ENCODE measurements at regions not wholly inside any gene's neighbourhood (a gene's known extent, or its start where the extent isn't known, plus 50 kb on each side); places are given as distances from the start of the nearest gene placed in this dataset.
"Not testable (repeated sequence)": the region's sequence is repeated elsewhere in the genome, so short reads cannot be mapped to it uniquely, and the experiment has no call there.

DNA sequence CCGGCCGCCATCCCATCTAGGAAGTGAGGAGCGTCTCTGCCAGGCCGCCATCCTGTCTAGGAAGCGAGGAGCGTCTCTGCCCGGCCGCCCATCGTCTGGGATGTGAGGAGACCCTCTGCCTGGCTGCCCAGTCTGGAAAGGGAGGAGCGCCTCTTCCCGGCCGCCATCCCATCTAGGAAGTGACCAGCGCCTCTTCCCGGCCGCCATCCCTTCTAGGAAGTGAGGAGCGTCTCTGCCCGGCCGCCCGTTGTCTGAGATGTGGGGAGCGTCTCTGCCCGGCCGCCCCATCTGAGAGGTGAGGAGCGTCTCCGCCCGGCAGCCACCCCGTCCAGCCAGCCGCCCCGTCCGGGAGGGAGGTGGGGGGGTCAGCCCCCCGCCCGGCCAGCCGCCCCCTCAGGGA lies 475.4 kb downstream of the TMEM114 start:
- DNase-seq, result not testable (repeated sequence)

DNA sequence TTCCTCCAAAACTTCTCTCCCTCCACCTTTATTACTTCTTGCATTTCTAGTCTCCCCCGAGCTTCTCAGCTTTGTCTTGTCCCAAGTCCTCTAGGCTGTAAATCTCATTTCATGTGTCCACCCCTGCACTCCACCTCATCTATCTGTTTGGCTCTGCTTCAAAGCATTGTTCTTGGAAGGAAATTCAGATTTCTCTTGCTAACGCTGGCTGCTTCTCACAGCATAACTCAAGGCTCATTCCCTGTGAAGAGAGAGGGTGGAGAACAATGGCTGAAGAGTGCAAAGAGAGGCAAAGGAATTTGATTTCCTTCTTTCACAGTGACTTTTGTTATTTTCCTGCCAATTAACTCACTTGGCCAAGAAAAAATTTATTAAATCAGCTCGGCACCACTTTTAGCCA lies 476.5 kb downstream of the TMEM114 start:
- DNase-seq, result no peak

DNA sequence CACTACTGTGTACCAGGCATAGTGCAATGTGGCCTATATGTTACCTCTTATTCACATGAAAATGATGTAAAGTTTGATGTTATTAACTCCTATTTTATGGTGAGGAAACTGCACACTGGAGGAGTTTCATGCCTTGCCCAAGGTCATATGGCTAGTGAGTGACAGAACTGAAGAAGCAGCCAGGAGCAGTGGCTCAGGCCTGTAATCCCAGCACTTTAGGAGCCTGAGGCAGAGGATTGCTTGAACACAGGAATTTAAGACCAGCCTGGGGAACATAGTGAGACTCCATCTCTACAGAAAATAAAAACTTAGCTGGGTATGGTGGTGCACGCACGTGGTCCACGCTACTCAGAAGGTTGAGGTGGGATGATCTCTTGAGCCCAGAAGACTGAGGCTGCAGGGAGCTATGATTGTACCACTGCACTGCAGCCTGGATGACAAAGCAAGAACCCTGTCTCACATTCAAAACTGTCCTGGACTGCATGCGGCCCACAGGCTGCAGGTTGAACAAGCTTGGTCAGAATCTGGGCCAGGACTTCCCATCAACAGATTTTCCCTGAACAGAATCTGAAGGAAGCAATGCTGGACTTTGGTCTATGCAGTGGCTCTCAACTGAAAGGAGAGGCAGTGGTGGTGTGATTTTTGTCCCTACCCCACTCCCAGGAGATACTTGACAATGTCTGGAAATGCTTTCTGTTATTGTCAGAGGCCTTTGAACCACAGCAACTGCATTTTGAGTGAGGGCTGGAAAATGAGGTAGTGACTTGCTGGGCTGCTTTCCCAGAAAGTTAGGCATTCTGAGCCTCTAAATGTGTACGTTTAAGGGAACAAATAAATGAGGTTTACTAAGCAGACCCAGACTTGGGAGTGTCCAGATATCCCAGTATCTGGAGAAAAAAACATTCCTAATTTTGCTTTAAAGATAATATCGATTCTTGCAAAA lies 479.5 kb downstream of the TMEM114 start:
- no peak for DNase-seq

- no peak for DNase-seq
These were observed 480.6 kb downstream of the TMEM114 start for GRCh38 chr16:8109510-8110369.

- DNase-seq, result no peak
These were observed 481.3 kb downstream of the TMEM114 start for GRCh38 chr16:8108991-8109509.

- DNase-seq, result no peak
These were observed 483.0 kb downstream of the TMEM114 start for GRCh38 chr16:8107296-8107695.

GRCh38 chr16:8103649-8104289 lies 486.5 kb downstream of the TMEM114 start:
- no peak for DNase-seq

GRCh38 chr16:8099586-8099985 lies 490.7 kb downstream of the TMEM114 start:
- DNase-seq, result no peak

GRCh38 chr16:8098947-8099512 lies 491.3 kb downstream of the TMEM114 start:
- DNase-seq, result no peak

DNA sequence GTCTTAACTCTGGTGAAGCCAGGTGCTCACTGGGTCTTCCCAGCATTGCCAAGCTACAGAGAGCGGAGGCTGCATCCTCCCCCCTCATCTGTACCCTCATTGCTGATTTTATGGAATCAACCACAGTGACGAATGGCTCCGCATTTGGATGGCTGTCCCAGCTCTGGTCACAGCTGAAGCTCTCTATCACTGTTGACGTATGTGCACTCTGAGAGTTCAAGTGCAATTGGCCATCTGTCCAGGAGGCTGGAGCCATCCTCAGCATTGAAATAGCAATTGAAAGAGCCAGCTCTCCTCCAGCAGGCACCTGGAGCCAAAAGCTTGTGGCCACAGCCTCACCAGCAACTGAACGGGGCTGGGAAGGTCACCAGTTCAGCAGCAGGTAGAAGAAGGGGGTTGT lies 494.1 kb downstream of the TMEM114 start:
- no peak for DNase-seq

- DNase-seq, result no peak
These were observed 495.6 kb downstream of the TMEM114 start for GRCh38 chr16:8094696-8095095.

DNA sequence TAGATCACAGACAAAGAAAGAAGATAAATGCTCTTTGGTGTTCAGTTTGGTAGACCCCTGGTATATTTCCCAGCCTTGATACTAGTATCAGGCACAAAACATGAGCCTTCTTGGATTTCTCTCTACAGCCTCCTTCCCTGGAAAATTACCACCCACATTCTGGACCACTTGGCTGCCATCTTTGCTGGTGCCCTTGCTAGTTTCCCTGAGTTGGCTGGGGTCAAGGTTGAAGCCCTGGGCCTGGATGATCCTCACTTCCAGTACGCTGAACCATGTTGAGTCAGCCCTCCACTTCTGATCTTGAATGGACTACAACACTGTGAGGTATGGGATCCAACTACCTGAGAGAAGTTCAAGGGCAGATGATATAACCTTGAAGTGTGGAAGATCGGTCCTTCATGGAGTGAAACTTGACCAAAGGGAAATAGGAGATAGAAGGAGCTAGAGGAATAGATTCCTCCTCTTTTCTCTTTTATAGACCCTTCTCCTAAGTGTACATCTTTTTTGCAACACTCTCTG lies 501.4 kb downstream of the TMEM114 start:
- no peak for DNase-seq

DNA sequence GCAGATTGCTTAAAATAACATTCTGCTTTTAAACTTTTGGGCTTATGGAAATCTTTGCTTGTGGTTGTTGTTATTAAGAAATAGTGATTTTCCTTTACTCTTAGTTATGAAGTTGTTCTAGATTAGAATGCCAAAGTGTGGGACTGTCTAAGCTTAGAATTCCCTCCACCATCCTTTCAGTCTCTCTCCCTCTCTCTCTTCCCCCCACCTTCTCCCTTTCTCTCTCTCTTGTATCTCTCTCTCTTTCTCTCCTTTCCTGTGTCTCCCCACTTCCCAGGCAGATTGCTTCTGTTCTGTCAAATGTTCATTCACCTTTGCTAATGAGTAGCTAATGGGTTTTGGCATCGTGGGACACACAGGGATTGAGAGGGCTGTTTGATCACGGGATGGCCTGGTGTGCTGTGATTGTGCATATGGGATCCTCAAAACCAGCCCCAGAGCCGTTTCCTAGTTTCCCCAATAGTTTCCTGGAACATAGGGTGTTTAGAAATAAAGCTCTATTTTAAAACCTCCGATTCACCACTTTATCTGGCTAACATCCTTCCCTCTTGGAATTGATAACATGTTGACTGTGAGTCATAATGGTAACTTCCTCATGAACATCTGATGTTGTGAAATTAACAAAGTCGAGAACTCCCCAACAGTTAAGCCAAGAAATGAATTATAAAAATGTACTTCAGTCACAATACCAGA lies 502.6 kb downstream of the TMEM114 start:
- no peak for DNase-seq

- no peak for DNase-seq
These were observed 503.2 kb downstream of the TMEM114 start for GRCh38 chr16:8087146-8087545.

DNA sequence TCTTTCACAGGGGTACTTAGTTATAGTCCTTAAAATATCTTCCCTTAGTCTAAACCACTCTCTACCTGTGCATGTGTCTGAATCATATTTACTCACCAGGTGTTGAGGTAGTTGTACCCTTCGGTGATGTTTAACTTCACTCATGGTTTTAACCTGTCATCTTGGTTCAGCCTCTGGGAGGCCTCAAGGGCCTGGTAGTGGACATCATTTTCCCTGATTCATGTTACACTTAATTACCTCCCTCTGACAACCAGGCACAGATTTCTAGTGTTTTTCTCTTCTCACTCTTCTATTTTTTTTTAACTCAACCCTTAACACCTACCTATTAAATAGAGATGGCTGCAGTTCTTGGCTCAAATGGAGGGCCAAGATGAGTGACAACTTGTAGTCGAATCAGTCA lies 505.4 kb downstream of the TMEM114 start:
- DNase-seq, result no peak

DNA sequence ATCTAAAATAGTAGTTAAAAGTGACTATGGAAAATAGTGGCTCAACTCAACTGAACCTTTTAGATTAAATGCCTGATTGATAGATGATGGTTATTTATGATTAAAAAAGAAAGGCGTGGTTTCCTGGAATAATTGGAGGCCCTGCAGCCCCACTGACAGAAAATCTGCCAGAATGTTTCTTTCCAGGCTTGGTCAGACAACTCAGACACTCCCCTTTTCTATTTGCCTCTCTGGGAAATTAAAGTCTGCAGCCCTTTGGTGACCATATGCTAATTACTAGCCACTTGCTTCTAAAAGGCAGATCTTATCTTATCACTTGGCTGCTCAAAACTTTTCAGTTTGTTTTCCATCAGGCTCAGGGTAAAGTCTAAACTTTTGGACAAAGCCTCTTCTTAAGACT lies 506.0 kb downstream of the TMEM114 start:
- no peak for DNase-seq

GRCh38 chr16:8083560-8083959 lies 506.8 kb downstream of the TMEM114 start:
- no peak for DNase-seq

GRCh38 chr16:8080817-8081216 lies 509.5 kb downstream of the TMEM114 start:
- no peak for DNase-seq

GRCh38 chr16:8075271-8075670 lies 515.0 kb downstream of the TMEM114 start:
- DNase-seq, result no peak

DNA sequence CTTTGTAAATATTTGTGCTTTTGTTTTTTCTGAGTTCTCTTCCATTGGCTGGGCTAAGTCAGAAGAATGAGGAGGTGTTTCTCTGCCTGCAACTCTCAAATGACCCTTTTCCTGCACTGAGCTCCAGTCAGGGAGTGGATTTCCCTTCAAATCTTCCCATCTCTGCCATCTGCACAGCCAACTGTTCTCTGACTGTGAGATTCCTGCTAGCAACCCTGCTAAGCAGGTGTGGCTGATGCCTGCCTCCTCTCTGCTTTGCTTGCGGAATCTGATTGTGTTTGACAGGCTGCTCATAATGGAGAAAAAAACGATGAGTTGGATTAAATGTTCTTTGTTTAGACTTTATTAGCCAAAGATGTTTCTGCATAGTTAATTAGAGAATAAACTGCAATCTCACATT lies 519.8 kb downstream of the TMEM114 start:
- no peak for DNase-seq

GRCh38 chr16:8068225-8068624 lies 522.1 kb downstream of the TMEM114 start:
- DNase-seq, result not testable (repeated sequence)

All from hypothalamus (tissue), 51 donors.